ENCODE measurements at regions not wholly inside any gene's neighbourhood (a gene's known extent, or its start where the extent isn't known, plus 50 kb on each side); places are given as distances from the start of the nearest gene placed in this dataset.

DNA sequence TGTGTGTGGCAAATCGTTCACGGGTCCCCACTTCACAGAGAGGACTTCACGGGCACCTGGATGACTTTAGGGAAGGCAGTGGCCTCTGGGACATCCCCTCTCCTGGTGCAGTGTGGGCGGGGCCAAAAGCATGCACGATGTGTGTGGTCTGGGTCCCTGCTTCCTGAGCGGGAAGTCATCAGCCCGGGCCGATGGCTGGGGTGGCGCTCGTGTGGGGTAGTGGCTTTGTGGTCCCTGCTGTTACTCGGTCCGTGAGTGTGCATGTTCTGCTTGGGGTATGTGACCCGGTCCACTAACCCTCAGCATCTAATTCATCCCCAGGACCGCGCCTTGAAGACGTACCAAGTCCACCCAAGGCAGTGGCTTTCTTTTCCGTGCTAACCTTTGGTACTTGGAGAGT, 142.5 kb upstream of the RTL1 start:
- TF ChIP-seq, protein P1, sequence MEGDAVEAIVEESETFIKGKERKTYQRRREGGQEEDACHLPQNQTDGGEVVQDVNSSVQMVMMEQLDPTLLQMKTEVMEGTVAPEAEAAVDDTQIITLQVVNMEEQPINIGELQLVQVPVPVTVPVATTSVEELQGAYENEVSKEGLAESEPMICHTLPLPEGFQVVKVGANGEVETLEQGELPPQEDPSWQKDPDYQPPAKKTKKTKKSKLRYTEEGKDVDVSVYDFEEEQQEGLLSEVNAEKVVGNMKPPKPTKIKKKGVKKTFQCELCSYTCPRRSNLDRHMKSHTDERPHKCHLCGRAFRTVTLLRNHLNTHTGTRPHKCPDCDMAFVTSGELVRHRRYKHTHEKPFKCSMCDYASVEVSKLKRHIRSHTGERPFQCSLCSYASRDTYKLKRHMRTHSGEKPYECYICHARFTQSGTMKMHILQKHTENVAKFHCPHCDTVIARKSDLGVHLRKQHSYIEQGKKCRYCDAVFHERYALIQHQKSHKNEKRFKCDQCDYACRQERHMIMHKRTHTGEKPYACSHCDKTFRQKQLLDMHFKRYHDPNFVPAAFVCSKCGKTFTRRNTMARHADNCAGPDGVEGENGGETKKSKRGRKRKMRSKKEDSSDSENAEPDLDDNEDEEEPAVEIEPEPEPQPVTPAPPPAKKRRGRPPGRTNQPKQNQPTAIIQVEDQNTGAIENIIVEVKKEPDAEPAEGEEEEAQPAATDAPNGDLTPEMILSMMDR (IDR thresholded peaks at IDR 0.05), result no peak
- no peak for TF ChIP-seq ZFX (IDR thresholded peaks at IDR 0.05; ENCODE audit: borderline replicate concordance)

Data from 22Rv1 (cell line).